HL-60/S4 treated with retinoic acid at 250 ng/mL for 4 days and 3 days (cell line): ENCODE measurements at regions not wholly inside any gene's neighbourhood (a gene's known extent, or its start where the extent isn't known, plus 50 kb on each side); places are given as distances from the start of the nearest gene placed in this dataset.
"Not testable (repeated sequence)": the region's sequence is repeated elsewhere in the genome, so short reads cannot be mapped to it uniquely, and the experiment has no call there.

Experiments used
- in situ Hi-C: fragments of 300-500 bp; cut with MboI; formaldehyde crosslinking; loops from 2 replicates; pipeline ENCODE4 v1.7.0; 2022; ENCODE audit warnings: low sequenced_read_pairs

DNA sequence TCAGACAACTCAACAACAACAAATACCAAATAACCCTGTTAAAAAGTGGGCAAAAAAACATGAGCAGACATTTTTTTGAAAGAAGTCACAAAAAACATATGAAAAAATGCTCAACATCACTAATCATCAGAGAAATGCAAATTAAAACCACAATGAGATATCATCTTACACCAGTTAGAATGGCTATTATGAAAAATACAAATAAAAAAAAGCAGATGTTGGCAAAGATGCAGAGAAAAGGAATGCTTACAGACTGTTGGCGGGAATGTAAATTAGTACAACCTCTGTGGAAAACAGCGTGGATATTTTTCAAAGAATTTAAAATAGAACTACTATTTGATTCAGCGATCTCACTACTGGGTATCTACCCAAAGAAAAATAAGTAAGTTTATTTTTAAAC is 114.0 kb downstream of the SLC38A4 start:
- in situ Hi-C loops: no loop called here

- in situ Hi-C loops: no loop called here
These were observed 115.6 kb downstream of the SLC38A4 start for GRCh38 chr12:46710125-46710743.

GRCh38 chr12:46702581-46703344 is 123.0 kb downstream of the SLC38A4 start:
- in situ Hi-C loops: no loop called here

DNA sequence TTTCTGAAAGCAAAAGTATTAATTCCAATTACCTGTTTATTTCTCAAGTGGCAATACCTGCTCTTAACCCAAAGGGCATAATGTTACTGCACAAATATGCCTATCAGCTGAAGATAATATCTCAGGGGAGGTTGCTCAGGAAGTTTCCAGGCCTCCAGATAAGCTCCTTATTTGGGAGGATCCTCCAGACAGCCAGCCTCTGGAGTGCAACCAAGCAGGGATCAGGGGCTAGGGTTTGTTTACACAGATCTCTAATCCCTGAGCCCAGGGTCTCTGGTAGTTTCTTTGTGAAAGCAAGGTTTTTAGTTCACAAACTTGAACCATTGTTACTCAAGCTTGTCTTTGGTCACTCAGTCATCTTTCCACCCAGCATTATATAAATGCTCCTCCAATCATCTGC is 124.4 kb downstream of the SLC38A4 start:
- in situ Hi-C loops: no loop called here

- in situ Hi-C loops: no loop called here
These were observed 125.8 kb downstream of the SLC38A4 start for GRCh38 chr12:46699986-46700385.

DNA sequence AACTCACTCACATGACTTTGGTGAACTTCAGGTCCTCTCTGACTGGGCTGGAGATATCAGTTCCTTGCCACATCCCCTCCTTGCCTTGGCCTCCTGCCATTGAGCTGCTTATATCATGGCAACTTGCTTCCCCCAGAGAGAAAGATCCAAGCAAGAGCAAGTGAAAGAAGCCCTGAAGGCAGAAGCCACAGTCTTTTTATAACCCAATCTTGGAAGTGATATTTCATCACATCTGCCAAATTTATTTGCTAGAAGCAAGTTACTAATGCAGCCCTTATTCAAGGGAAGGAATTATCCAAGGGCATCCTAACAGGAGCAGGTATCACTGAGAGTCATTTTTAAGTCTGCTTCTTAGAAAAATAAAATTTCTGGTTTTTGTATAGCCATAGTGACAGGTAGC is 127.8 kb downstream of the SLC38A4 start:
- in situ Hi-C loops: no loop called here

DNA sequence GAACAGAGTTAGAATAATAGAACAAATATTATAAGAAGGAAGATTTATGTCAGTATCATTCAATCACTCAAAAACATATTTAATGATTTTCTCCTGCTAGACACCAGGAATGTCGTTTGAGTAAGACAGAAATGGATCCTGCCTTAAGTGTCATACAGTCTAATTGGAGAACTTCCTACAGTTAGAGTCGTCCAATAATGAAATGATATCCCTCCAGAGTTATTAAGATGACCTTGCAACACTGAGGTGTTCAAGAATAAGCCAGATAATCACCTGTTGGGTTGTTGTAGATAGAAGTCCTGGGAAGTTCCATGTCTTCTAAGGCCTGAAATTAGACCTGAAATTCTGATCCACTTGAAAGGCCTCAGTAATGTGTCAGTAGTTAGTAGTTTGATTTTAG is 132.3 kb downstream of the SLC38A4 start:
- in situ Hi-C loops: no loop called here

- in situ Hi-C loops: no loop called here
These were observed 132.8 kb downstream of the SLC38A4 start for GRCh38 chr12:46693034-46693433.

- in situ Hi-C loops: no loop called here
These were observed 133.2 kb downstream of the SLC38A4 start for GRCh38 chr12:46692606-46693005.

DNA sequence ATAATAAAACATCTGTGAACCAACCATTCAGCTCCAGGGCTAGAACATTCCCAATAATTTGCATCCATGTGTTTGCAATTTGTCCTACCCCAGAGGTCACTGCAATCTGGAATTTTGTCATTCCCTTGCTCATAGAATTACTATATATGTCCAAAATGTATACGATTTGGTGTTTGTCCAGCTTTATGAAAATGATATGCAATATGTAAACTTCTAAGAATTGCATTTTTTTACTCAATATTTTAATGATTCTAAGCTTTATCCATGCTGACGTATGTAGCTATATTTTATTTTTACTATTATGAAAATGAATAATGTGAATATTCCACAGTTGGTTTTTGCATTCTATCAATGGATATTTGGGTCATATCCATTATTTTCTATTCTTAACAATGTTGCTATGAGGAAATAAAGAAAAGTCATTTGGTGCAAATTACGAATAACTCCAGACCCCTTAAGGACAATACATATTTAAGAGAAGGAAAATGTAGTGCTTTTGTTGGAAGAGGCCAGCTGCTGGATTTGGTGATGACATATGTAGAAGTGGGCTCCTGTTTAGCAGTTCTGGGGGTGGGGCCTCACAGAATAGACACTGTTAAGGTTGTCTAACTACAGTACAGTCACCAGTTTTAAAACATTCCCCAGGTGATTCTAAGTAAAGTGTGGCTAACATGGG is 139.4 kb downstream of the SLC38A4 start:
- in situ Hi-C loops: no loop called here

- in situ Hi-C loops: not testable (repeated sequence)
These were observed 141.6 kb downstream of the SLC38A4 start for GRCh38 chr12:46684243-46684642.

DNA sequence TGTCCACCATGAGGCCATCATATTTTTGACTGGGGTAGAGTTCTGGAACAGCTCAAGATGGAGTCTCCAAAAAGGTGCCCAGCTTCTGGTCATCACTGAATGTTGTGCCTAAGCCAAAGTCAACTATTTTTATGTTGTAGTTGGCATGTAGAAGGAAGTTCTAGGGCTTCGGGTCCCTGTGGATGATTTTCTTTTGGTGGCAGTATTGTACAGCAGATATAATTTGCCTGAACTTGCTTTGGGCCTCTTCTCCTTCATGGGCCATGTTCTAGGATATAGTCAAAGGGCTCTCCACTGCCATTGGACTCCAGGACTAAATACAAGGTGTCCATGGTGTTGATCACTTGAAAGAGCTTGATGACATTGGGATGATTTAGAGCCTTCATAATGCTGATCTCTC is 143.6 kb downstream of the SLC38A4 start:
- in situ Hi-C loops: no loop called here

DNA sequence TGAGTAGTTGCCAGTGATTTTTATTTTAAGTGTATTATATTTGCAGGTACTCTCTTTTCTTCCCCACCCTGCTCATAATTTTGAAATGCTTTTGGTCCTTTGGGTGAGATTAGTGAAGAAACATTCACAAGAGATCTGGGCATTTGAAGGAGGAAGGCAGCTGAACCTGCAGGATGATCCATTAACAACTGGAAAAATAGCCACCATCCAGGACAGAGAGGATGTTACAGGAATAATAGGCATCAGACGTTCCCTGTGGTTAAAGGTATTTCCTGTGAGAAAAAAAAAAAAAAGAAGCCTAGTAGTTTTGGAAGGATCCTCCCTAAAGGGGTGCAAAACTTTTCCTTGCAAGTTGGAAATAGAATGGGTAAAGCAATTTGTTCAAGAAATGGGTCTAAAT is 145.3 kb downstream of the SLC38A4 start:
- in situ Hi-C loops: no loop called here

GRCh38 chr12:46679754-46680153 is 146.0 kb downstream of the SLC38A4 start:
- in situ Hi-C loops: no loop called here

GRCh38 chr12:46678426-46678825 is 147.4 kb downstream of the SLC38A4 start:
- in situ Hi-C loops: no loop called here

DNA sequence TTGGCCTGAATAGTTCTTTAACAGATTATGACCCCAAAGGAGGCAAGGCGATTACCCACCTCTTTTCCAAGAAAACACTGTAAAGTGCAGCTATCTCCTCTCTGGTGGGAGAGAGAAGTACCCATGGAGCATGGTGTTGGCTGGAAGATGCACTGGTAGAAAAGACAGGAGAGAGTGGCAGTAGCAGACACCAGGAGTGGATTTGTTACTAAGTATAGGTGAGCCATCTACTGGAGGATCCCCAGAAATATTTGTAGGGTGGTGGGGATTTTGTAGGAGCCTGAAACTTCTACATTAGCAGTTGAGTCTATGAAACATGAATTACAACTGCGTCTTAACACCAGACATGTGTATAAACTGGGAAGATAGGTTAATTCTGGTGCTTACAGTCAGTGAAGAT is 148.0 kb downstream of the SLC38A4 start:
- in situ Hi-C loops: no loop called here

GRCh38 chr12:46676797-46677520 is 148.8 kb downstream of the SLC38A4 start:
- in situ Hi-C loops: no loop called here

DNA sequence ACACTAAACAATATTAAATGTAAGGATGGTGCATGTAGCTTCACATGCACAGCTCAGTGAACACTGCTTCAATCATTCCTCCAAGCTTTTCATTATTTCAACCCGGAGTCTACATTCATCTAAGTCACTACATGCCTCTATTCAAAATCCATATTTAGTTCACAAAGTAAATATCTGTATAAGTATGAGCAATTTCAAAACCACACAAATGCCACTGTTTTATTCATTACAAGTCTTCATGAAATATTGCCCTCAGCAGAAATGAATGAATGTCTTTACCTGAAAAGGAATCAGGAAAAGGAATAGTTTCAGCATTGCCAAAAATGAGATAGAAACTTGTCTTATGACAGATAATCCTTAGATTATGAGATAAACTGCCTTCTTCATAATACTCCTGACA is 149.4 kb downstream of the SLC38A4 start:
- in situ Hi-C loops: no loop called here

DNA sequence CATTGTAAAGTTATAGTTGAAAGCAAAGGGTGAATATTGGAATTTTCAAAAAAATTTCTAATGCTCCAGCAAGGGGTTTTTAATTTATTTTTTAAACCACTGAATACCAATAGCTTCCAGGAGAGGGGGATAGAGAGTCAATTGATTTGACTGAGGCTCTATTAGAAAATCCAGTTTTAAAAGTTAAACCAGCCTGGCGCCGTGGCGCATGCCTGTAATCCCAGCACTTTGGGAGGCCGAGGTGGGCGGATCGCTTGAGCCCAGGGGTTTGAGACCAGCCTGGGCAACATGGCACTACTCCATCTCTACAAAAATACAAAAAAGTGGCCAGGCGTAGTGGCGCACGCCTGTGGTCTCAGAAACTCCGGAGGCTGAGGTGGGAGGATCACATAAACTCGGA is 150.1 kb downstream of the SLC38A4 start:
- in situ Hi-C loops: no loop called here

- in situ Hi-C loops: loop anchor here (25.0 kb wide), 2 partner anchors 287 to 512 kb away; no protein-coding TSS in a partner anchor
These were observed 151.0 kb downstream of the SLC38A4 start for GRCh38 chr12:46674800-46675199.

DNA sequence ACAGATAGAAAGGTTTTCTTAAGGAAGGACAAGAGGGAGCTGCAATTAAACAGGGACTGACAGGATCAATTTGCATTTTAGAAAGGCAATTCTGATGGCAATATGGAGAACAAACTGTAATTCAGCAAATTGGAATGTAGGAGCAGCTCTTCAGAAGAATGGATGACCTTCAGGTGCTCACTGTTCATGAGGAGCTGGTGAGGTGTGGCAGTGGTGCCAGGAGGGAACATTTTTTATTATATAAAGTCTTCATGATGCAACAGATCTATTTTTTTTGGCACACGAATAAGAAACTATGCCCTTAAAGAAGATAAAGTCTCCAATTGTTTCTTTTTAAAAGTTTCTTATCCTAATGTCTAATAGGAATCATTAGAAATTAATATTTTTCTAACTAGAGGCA is 151.7 kb downstream of the SLC38A4 start:
- in situ Hi-C loops: loop anchor here (25.0 kb wide), 2 partner anchors 287 to 512 kb away; no protein-coding TSS in a partner anchor
